Natural killer cell (primary cell): ENCODE measurements at regions not wholly inside any gene's neighbourhood (a gene's known extent, or its start where the extent isn't known, plus 50 kb on each side); places are given as distances from the start of the nearest gene placed in this dataset.
"Not testable (repeated sequence)": the region's sequence is repeated elsewhere in the genome, so short reads cannot be mapped to it uniquely, and the experiment has no call there.

ENCODE experiments used
- ATAC-seq, 3 donors: fragments of 150-1000 bp in 2 of 3; fragments of 200-7000 bp in 1 of 3; cut with Tn5 transposase; 1 replicate in 1 of 3; 2 replicates in 2 of 3; pipeline ENCODE4 v1.10.0; 2021; ENCODE audit warnings: mild to moderate bottlenecking in 2 of 3, moderate library complexity in 2 of 3
- DNase-seq, 2 donors: peaks; one replicate each; pipeline versions ENCODE4 v3.0.0 to v3.0.0-alpha.2; 2013 to 2021; ENCODE audit warnings: mixed read lengths in 1 of 2
- H3K27ac ChIP-seq: one replicate; pipeline ENCODE4 v1.5.1; 2013; ENCODE audit warnings: mild to moderate bottlenecking, low read length
- H3K27me3 ChIP-seq: one replicate; pipeline ENCODE4 v1.6.1; 2013; ENCODE audit warnings: low read length; ENCODE audit not compliant: control insufficient read depth, insufficient read depth
- H3K36me3 ChIP-seq: one replicate; pipeline ENCODE4 v1.6.1; 2013; ENCODE audit warnings: low read length; ENCODE audit not compliant: control insufficient read depth, insufficient read depth
- H3K4me1 ChIP-seq: one replicate; pipeline ENCODE4 v1.6.1; 2013; ENCODE audit warnings: low read length; ENCODE audit not compliant: control insufficient read depth, insufficient read depth
- H3K4me3 ChIP-seq: one replicate; pipeline ENCODE4 v1.5.1; 2013; ENCODE audit warnings: low read length
- H3K9me3 ChIP-seq: one replicate; pipeline ENCODE4 v1.6.1; 2013; ENCODE audit warnings: low read length; ENCODE audit not compliant: control insufficient read depth, insufficient read depth
- H3K27ac Mint-ChIP-seq, 2 donors: one replicate each; pipeline ENCODE4 v1.8.0; 2022; ENCODE audit warnings: mild to moderate bottlenecking in 2 of 2, mixed read lengths in 2 of 2, moderate library complexity in 1 of 2
- H3K27me3 Mint-ChIP-seq, 2 donors: one replicate each; pipeline ENCODE4 v1.8.0; 2022; ENCODE audit warnings: low read depth in 2 of 2, mixed read lengths in 2 of 2
- H3K36me3 Mint-ChIP-seq: one replicate; pipeline ENCODE4 v1.8.0; 2022; ENCODE audit warnings: mixed read lengths
- H3K4me1 Mint-ChIP-seq, 2 donors: one replicate each; pipeline ENCODE4 v1.8.0; 2022; ENCODE audit warnings: mixed read lengths in 2 of 2
- H3K4me3 Mint-ChIP-seq: one replicate; pipeline ENCODE4 v1.8.0; 2022; ENCODE audit warnings: mild to moderate bottlenecking, moderate library complexity, mixed read lengths
- H3K9me3 Mint-ChIP-seq, 2 donors: one replicate each; pipeline ENCODE4 v1.8.0; 2022; ENCODE audit warnings: mixed read lengths in 2 of 2
- WGBS: methylation state at CpG from one replicate; pipeline ENCODE4 v1.1.7; 2013; ENCODE audit warnings: missing lambda C conversion rate; ENCODE audit not compliant: insufficient coverage; 5-methylcytosine and 5-hydroxymethylcytosine counted together
- intact Hi-C: fragments of 100-400 bp; cut with micrococcal nuclease; formaldehyde crosslinking; loops from one replicate; pipeline ENCODE4 v1.14.2; 2022

DNA sequence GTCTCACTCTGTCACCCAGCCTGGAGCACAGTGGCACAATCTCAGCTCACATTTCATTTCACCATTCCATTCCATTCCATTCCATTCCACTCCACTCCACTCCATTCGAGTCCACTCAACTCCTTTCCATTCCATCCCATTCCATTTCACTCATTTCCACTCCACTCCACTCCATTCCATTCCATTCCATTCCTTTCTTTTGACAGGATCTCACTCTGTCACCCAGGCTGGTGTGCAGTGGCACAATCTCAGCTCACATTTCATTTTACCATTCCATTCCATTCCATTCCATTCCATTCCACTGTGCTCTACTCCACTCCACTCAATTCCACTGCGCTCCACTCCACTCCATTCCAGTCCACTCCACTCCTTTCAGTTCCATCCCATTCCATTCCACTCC lies 639.6 kb downstream of the TP53TG3F start:
- H3K36me3 Mint-ChIP-seq: peaks cover 12% of the 10 kb centered on the region
- H3K4me3 Mint-ChIP-seq, H3K4me1 ChIP-seq, H3K36me3 ChIP-seq, H3K4me1 Mint-ChIP-seq, intact Hi-C loops, H3K27ac Mint-ChIP-seq, DNase-seq, H3K27me3 Mint-ChIP-seq, H3K4me3 ChIP-seq, H3K27ac ChIP-seq, H3K27me3 ChIP-seq: not testable (repeated sequence)
- ATAC-seq: peak in 1 of 3 donors; percentile 46
- H3K9me3 Mint-ChIP-seq: peaks cover 38 to 40% of the 10 kb centered on the region in 2 donors
- WGBS: 38% methylated on average over 2 of the region's 2 CpGs
- peaks cover 36% of the 10 kb centered on the region for H3K9me3 ChIP-seq
